GM18505 (cell line): ENCODE measurements at regions not wholly inside any gene's neighbourhood (a gene's known extent, or its start where the extent isn't known, plus 50 kb on each side); places are given as distances from the start of the nearest gene placed in this dataset.
A peak's percentile ranks its signal among the peaks of the same experiment; 100 is the strongest.
"Not testable (repeated sequence)": the region's sequence is repeated elsewhere in the genome, so short reads cannot be mapped to it uniquely, and the experiment has no call there.

ENCODE experiments used
- ATAC-seq: cut with Tn5 transposase; IDR thresholded peaks from one replicate; pipeline ENCODE4 v1.9.1; 2021; ENCODE audit not compliant: unreplicated experiment
- POLR2A ChIP-seq: IDR thresholded peaks from 4 replicates; pipeline ENCODE4 v1.6.1; 2011; ENCODE audit warnings: borderline replicate concordance; ENCODE audit not compliant: insufficient read depth, insufficient read length; ENCODE audit errors: extremely low read depth

DNA sequence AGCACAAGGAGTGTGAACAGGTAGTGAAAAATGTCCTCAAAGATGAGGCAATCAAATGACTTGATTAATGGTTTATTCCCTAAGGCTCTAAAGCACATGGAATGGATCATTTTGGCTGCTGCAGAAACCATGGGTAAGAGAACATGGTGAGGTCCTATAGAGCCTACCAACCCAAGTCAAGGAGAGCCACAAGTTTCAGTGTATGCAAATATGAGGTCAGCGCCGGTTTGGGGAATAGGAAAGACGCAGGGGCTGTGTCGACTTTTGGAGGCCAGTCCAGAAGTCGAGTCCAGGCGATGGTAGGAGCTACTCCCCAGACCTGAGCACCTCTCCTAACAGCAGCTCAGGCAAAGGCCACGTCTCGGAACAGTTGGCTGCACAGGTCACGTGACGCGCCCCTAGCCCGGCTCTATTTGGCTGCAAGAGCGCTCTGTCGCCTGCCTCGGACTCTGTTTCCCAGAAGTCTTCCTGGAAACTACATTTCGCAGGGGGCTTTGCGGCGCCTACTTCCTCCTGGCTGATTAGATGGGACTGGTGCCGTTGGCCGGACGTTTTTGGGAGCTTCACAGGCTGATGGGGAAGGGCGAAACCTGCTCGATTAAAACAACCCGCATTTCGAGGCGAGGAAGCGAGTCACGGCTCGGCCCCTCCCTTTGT, 74.4 kb upstream of the CHD6 start:
- peak; percentile 55 for ATAC-seq
- TF ChIP-seq POLR2A, result peak; percentile 46

DNA sequence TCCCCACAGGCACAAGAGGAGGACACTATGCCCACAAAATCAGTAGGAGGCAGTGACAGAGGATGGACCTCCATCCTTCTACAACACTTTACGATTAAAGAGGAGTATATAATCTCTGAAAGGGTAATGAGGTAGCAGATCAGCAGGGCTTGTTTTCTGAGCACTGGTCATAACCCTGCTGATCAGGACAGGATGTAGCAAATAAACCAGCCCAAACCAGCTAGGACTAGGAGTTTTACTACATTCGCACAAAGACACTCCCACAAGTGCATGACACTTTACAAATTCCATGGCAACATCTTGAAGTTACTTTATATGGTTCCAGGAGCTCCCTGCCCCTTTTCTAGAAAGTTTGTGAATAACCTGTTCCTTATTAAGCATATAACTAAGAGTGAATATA, 73.3 kb upstream of the CHD6 start:
- ATAC-seq, result no peak
- no peak for TF ChIP-seq POLR2A

DNA sequence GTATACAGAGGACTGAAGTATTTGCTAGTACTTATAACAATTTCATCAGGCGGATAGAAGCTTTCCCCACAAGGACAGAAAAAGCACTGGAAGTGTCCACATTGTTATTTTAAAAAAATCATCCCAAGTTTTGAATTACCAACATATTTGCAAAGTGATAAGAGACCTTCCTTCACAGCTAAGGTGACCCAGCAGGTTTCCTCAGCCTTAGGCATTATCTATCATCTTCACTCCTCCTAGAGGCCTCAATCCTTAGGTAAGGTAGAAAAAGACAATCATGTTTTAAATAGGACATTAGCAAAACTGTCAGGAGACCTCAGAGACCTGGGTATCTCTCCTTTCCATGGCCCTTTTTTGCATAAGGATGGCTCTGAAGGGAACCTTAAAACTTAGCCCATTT, 72.5 kb upstream of the CHD6 start:
- TF ChIP-seq POLR2A, result no peak
- no peak for ATAC-seq

DNA sequence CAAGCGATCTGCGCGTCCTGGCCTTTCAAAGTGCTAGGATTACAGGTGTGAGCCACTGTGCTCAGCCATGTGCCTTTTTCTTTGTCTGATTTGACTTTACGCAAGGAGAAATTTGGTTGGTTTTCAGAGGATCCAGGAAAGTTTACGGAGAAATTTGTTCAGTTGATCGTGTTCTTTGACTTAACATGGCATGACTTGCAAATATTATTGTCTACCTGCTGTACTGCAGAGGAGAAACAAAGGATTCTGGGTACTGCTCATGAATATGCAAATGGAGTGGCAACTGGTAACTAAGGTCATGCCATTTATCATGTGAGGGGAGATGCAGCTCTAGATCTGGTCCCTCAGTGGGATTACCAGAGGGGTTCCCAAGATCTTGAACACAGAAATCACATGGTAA, 68.8 kb upstream of the CHD6 start:
- ATAC-seq, result no peak
- TF ChIP-seq POLR2A, result no peak

DNA sequence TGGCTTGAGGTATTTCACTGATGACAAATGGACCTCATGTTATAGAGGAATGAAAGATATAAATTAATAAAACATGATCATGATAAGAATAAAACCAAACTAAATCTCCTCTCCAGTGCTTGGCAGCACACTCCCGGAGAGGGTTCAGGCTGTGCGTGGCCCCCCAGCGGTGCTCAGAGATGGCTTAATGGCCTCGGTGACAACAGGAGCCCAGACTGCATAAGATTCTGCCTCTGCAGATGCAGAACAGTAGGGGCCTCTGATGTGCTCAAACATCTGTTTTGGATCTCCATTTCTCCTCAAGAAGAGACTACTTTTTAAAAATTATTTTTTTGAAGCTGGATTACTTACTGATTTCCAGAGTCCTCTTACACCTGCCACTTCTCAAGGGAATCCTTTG, 67.0 kb upstream of the CHD6 start:
- not testable (repeated sequence) for ATAC-seq

DNA sequence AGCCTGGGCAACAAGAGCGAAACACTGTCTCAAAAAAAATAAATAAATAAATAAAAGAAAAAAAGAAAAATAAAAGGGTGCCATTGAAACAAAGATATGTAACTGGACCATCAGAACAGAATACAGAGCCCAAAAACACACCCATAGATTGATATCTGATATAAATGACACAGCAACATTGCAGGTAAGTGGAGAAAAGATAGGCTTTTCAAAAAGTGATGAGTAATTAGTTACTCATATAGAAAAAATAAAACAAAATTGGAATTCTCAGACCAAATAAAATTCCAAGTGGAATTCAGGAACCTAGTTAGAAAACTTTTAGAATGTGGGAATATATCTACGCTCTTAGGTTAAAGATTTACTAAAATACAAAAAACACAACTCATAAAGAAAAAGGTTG, 60.6 kb upstream of the CHD6 start:
- no peak for ATAC-seq
- TF ChIP-seq POLR2A, result no peak

DNA sequence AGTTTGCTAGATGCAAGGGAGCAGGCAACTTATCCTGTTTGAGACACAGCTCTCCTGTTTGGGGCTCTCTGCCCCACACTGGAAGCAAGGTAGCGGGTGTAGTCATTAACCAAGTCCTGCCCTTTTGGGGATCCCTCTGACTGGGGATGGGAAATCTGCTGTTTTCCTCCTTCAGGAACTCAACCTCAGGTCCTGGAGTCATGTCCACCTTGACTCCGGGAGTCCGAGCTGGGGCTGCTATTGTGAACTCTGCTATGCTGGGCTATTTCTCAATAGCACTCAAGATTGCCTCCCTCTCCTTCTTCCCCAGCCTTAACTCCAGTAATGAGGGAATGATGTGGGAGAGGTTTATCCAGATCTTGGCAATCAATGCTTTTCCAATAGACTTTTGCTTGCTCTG, 54.1 kb upstream of the CHD6 start:
- no peak for ATAC-seq

DNA sequence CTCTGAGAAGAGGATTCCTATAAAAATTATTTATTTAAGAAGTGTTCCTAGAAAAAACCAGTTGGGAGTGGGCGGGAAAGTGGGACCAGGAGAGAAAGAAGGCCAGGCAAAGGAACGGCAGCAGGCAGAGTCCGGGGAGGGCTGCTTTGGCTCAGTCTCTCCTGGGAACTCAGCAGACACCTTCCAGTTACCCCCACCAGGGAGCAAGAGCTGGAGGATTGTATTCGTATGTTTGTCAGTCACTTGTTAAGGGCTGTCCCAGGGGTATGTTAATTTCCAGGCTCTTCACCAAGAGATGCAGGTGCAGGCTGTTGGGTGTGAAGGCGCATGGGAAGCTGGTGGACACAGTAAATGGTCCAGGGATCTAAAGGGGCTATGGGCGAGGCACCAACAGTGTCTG, 53.0 kb upstream of the CHD6 start:
- TF ChIP-seq POLR2A, result no peak
- no peak for ATAC-seq

More for the DNA sequence above, 54.1 kb upstream of the CHD6 start:
- no peak for TF ChIP-seq POLR2A

DNA sequence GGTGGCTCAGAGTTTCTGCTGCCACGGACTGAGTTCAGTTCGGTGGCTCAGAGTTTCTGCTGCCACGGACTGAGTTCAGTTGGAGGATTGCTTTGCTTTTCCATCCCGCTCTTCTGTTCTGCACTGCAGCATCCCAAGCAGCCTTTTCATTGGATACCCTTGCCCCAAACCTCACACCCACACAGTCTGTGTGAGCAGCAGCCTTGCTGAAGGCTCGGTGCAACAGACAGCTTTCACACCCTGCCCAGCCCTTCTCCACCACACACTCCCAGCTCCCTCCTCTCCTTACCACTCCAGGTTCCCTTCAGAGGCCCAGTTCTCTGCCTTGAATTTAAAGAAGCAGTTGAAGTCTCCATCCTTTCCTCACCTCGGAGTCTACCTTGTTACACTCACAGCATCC, 52.5 kb upstream of the CHD6 start:
- ATAC-seq, result no peak

DNA sequence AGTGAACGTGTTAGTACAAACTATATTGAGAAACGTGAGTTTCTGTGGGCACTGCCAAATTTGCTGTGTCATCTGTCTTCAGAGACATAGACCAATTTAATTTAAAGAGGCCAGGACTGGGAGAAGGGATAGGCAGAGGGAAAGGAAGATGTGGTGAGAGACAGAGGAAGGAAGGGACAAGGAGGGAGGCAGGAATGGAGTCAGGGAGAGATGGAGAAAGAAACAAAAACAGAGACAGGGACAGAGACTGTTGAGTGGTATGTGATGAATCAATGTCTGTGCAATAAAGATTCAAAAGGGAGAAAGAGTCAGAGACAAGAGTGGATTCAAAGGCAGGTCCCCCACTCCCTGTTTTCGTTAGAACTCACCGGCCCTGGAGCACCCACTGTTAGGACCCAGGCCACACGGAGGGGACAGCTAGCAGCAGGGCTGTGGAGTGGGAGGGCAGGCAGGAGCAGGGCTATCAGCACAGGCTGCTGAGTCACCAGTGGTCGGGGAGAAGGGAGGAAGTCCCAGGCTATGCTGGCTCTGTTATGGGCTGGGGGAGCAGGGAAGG, 51.6 kb upstream of the CHD6 start:
- no peak for ATAC-seq
- TF ChIP-seq POLR2A, result no peak

More for the DNA sequence above, 52.5 kb upstream of the CHD6 start:
- no peak for TF ChIP-seq POLR2A

DNA sequence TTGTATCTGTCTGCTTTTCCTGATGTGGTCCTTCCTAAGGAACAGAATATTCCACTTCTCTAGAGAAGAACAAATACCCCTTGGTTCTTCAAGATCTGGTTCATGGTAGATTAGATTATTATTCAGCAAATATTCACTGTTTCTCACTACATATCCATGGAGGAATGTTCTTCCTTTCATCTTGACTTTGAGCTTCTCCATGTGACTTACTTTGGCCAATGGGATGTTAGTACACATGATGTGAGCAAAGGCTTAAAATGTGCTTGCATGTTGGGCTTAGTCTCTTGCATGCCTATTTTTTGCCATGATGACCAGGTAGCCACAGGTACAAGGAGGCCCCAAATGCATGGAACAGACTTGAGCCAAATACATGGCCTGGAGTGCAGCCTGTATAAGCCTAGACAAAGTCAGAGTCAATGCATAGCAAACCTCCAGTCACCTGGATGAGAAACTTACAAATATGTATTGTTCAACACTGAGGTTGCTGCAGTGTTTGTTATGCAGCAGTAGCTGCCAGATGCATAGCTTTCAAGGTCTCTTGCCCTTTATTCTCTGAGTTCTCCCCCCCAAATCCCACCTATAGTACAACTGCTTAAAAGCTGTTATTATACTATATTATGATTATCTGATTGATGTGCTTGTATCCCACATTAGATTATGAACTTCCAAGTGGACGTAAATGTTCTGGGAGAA, 50.0 kb upstream of the CHD6 start:
- no peak for TF ChIP-seq POLR2A
- no peak for ATAC-seq
